Esophagus muscularis mucosa (tissue), 4 donors: ENCODE measurements at regions not wholly inside any gene's neighbourhood (a gene's known extent, or its start where the extent isn't known, plus 50 kb on each side); places are given as distances from the start of the nearest gene placed in this dataset.

Experiments
- DNase-seq: peaks from one replicate; pipeline ENCODE4 v3.0.0-alpha.2; 2017; ENCODE audit errors: extremely low spot score
- H3K27ac ChIP-seq, 4 donors: fragments of 200-600 bp; sonication (generic); replicated peaks in 1 of 4; 1 replicate in 3 of 4; 2 replicates in 1 of 4; pipeline ENCODE4 v1.5.1; 2016 to 2019; ENCODE audit warnings: mild to moderate bottlenecking in 1 of 4
- H3K27me3 ChIP-seq, 4 donors: fragments of 200-600 bp; sonication (generic); one replicate each; pipeline versions ENCODE4 v1.5.1 to v1.6.0; 2016 to 2019
- H3K36me3 ChIP-seq, 4 donors: fragments of 200-600 bp; sonication (generic); one replicate each; pipeline ENCODE4 v1.5.1; 2016 to 2019
- H3K4me1 ChIP-seq, 4 donors: fragments of 200-600 bp; sonication (generic); one replicate each; pipeline ENCODE4 v1.5.1; 2016 to 2019
- H3K4me3 ChIP-seq, 4 donors: fragments of 200-600 bp; sonication (generic); 1 replicate in 2 of 4; 2 replicates in 2 of 4; pipeline ENCODE4 v1.5.1; 2016 to 2019; ENCODE audit warnings: mild to moderate bottlenecking in 4 of 4, moderate library complexity in 1 of 4
- H3K9me3 ChIP-seq, 4 donors: fragments of 200-600 bp; sonication (generic); 1 replicate in 3 of 4; 2 replicates in 1 of 4; pipeline ENCODE4 v1.5.1; 2016 to 2019
- EP300 ChIP-seq: sonication (generic); formaldehyde crosslinking; IDR thresholded peaks from one replicate; pipeline ENCODE4 v1.6.1; 2017; ENCODE audit warnings: antibody characterized with exemption
- POLR2A ChIP-seq: fragments of 450-650 bp; IDR thresholded peaks from one replicate; pipeline ENCODE4 v1.6.1; 2017; ENCODE audit warnings: antibody characterized with exemption, moderate library complexity, mild to moderate bottlenecking, low read depth
- POLR2AphosphoS5 ChIP-seq, 2 donors: sonication (generic); formaldehyde crosslinking; IDR thresholded peaks; one replicate each; pipeline ENCODE4 v1.6.1; 2017; ENCODE audit warnings: antibody characterized with exemption in 2 of 2
- WGBS: methylation state at CpG from one replicate; pipeline ENCODE4 v1.1.5; 2018; 5-methylcytosine and 5-hydroxymethylcytosine counted together
- intact Hi-C: fragments of 100-400 bp; cut with DNase I; formaldehyde crosslinking; loops from one replicate; pipeline ENCODE4 v1.15.1; 2023
- TF ChIP-seq, protein P1 (sequence below), 3 experiments: fragments of 200-600 bp in 2 of 3; fragments of 450-650 bp in 1 of 3; sonication (generic) in 2 of 3; IDR thresholded peaks; one replicate each; pipeline ENCODE4 v1.5.1; 2017 to 2019; ENCODE audit warnings: antibody characterized with exemption in 3 of 3, mild to moderate bottlenecking in 2 of 3, moderate library complexity in 1 of 3

DNA sequence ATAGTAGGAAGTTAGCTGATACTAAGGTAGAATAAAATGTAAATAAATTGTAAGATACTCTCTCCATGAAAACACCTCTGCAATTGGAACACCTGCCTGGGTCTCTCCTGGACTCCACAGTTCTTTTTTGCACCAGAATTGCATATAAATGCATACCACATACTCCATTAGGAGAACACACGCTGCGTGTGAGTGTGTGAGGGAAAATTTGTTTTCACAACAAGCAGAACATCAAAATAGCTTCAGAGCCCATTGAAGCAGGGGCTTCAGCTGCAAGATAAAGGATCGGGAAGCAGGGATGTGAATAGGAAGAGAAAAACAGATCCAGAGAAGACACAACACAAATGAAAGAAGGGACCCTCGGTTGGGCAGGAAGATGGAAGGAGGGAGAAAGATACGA is 389.8 kb upstream of the BRINP1 start:
- H3K4me1 ChIP-seq: no peaks in the 10 kb centered on the region
- peaks cover 0 to 6% (median 0%) of the 10 kb centered on the region in 4 donors for H3K27me3 ChIP-seq
- H3K9me3 ChIP-seq: no peaks in the 10 kb centered on the region
- no peak for TF ChIP-seq POLR2A
- TF ChIP-seq, protein P1, sequence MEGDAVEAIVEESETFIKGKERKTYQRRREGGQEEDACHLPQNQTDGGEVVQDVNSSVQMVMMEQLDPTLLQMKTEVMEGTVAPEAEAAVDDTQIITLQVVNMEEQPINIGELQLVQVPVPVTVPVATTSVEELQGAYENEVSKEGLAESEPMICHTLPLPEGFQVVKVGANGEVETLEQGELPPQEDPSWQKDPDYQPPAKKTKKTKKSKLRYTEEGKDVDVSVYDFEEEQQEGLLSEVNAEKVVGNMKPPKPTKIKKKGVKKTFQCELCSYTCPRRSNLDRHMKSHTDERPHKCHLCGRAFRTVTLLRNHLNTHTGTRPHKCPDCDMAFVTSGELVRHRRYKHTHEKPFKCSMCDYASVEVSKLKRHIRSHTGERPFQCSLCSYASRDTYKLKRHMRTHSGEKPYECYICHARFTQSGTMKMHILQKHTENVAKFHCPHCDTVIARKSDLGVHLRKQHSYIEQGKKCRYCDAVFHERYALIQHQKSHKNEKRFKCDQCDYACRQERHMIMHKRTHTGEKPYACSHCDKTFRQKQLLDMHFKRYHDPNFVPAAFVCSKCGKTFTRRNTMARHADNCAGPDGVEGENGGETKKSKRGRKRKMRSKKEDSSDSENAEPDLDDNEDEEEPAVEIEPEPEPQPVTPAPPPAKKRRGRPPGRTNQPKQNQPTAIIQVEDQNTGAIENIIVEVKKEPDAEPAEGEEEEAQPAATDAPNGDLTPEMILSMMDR (IDR thresholded peaks at IDR 0.05): no peak
- TF ChIP-seq POLR2AphosphoS5 (IDR thresholded peaks at IDR 0.05): no peak
- TF ChIP-seq EP300: no peak
- intact Hi-C loops: no loop called here
- WGBS: 41% methylated on average over 5 of the region's 5 CpGs
- no peaks in the 10 kb centered on the region for H3K36me3 ChIP-seq
- no peak overlapping the region for H3K4me3 ChIP-seq
- no peak for DNase-seq
- H3K27ac ChIP-seq: no peak overlapping the region

DNA sequence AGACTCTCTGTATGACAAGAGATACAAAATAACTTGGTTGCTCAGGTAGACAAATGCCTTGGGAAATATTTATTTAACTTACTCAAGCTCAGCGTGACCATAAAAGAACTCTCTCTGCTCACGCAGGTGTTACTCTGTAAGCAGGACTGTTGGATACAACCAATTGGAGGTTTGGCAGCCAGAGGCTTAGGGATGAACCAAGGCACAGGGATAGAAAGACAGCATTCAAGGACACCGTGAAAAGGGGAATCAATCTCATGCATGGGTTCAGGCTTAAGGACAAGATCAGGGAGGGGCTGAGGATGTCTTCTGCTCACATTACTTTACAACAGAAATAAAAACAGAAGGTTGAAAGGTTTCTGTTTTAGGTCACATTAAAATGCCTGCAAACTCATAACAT is 389.0 kb upstream of the BRINP1 start:
- WGBS: 56% methylated on average over 3 of the region's 3 CpGs
- H3K9me3 ChIP-seq: no peaks in the 10 kb centered on the region
- no peak for TF ChIP-seq EP300
- H3K4me3 ChIP-seq: no peak overlapping the region
- peaks cover 0 to 6% (median 0%) of the 10 kb centered on the region in 4 donors for H3K27me3 ChIP-seq
- DNase-seq: no peak
- intact Hi-C loops: no loop called here
- H3K27ac ChIP-seq: no peak overlapping the region
- no peaks in the 10 kb centered on the region for H3K4me1 ChIP-seq
- no peaks in the 10 kb centered on the region for H3K36me3 ChIP-seq

DNA sequence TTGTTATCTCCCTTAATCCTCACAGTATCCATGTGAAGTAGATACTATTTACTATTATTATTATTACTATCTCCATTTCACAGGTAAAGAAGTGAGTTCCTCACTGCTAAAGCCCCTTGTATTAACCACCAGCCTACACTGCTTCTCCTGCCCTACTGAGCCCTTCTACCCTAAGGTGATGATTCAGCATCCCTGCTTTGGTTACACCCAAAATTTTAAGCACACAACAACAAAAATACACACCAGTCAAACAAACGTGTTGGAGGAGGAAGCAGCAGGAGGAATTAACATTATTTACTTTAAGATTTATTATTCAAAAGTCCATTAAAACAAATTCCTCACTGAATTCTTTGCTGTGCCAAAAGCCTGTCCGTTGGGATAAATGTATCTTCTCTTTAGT is 370.2 kb upstream of the BRINP1 start:
- H3K4me3 ChIP-seq: no peak overlapping the region
- peak; percentile 42 for DNase-seq
- H3K36me3 ChIP-seq: no peaks in the 10 kb centered on the region
- 33% methylated on average over 2 of the region's 2 CpGs for WGBS
- H3K27ac ChIP-seq: no peak overlapping the region
- H3K9me3 ChIP-seq: no peaks in the 10 kb centered on the region
- intact Hi-C loops: no loop called here
- peaks cover 0 to 11% (median 9%) of the 10 kb centered on the region in 4 donors for H3K4me1 ChIP-seq
- no peaks in the 10 kb centered on the region for H3K27me3 ChIP-seq
- TF ChIP-seq POLR2A (no peak), POLR2AphosphoS5 (IDR thresholded peaks at IDR 0.05) (no peak), EP300 (no peak)
- TF ChIP-seq, protein P1 (IDR thresholded peaks at IDR 0.05): no peak

DNA sequence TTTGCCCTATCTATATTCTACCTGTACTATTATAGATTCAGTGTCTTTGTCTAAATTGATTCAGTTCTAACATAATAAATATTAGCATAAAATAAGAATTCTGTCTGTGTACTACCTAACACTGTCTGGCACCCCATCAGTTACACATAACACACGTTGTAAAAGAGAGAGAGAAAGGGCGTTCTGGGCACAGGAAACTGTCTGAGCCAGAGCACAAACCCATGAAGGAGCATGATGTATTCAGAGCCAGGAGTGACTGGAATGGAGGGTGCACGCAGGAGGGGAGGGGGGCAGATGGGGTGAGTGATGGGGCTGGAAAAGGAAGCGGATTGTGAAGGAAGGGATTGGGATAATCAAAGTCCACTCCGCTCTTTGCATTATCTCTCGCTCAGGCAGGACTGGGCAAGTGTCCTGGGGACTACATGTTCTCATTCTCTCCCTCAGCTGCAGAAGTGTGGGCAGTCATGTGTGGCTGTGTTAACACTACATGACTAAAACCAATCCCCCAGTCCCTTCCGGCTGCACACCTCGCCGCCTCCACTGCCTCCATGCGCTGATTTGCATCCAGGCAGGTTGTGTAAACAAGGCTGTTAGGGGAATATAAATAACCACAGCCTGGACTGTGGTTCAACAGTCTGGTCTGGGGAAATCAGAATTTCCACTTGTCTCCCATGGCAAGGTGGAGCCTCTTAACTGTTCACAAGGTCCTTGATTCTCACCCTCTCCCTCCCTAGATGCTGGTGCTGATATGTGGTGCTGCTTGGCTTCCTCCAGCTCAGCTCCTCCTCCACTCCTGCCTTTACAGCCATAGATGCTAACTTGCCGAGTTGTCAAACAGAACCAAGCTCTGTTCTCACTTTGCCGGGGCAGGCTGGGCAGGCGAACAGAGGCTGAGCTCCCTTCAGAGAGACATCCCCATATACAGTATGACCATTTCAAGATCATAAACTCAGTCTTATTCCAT is 367.5 kb upstream of the BRINP1 start:
- TF ChIP-seq EP300 (no peak), POLR2A (no peak), POLR2AphosphoS5 (IDR thresholded peaks at IDR 0.05) (no peak)
- TF ChIP-seq, protein P1 (IDR thresholded peaks at IDR 0.05): no peak
- Histone ChIP-seq H3K27me3 (no peaks in the 10 kb centered on the region), H3K27ac (peak overlapping the region in 1 of 4 donors; percentile 42), H3K9me3 (peaks cover 0 to 3% (median 0%) of the 10 kb centered on the region in 4 donors), H3K36me3 (no peaks in the 10 kb centered on the region), H3K4me3 (no peak overlapping the region), H3K4me1 (peaks cover 0 to 11% (median 9%) of the 10 kb centered on the region in 4 donors)
- WGBS: 51% methylated on average over 13 of the region's 13 CpGs
- intact Hi-C loops: no loop called here
- peak; percentile 90 for DNase-seq

DNA sequence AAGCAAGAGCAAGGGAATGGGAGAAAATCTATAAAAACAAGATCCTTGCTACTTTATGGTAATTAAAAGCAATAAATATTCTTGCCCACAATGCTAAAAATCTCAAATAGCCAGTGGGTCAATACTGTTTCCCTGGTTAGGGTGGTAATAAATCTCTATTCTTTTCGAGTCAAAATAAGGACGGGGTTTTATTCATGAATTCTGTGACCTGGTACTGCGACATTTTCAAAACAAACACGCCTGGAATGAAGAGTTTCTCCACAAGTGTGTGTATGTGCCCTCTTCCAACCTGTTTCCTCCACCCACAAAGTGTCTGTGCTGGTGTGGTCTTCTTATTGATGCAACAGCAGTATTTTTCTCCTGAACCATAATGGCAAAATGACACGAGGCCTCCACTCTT is 358.8 kb upstream of the BRINP1 start:
- peak; percentile 42 for DNase-seq
- no peak for TF ChIP-seq POLR2AphosphoS5 (IDR thresholded peaks at IDR 0.05)
- intact Hi-C loops: no loop called here

More for the DNA sequence above, 358.8 kb upstream of the BRINP1 start:
- no peaks in the 10 kb centered on the region for H3K4me1 ChIP-seq
- H3K4me3 ChIP-seq: no peak overlapping the region
- H3K27me3 ChIP-seq: no peaks in the 10 kb centered on the region
- H3K36me3 ChIP-seq: no peaks in the 10 kb centered on the region
- no peak overlapping the region for H3K27ac ChIP-seq
- WGBS: 67% methylated on average over 5 of the region's 5 CpGs
- peaks cover 0 to under 1% (median 0%) of the 10 kb centered on the region in 4 donors for H3K9me3 ChIP-seq
